Mucosa of stomach (tissue), 1 donor: ENCODE measurements at regions not wholly inside any gene's neighbourhood (a gene's known extent, or its start where the extent isn't known, plus 50 kb on each side); places are given as distances from the start of the nearest gene placed in this dataset.

Source experiments
- H3K27me3 ChIP-seq: one replicate; pipeline ENCODE4 v1.7.0; 2013; ENCODE audit warnings: mild to moderate bottlenecking, low read length; ENCODE audit not compliant: control insufficient read depth, insufficient read depth
- H3K36me3 ChIP-seq: one replicate; pipeline ENCODE4 v1.7.0; 2013; ENCODE audit warnings: low read length; ENCODE audit not compliant: control insufficient read depth, insufficient read depth
- H3K4me1 ChIP-seq: one replicate; pipeline ENCODE4 v1.7.0; 2013; ENCODE audit warnings: mild to moderate bottlenecking, low read length; ENCODE audit not compliant: control insufficient read depth, insufficient read depth
- H3K4me3 ChIP-seq: one replicate; pipeline ENCODE4 v1.7.0; 2013; ENCODE audit warnings: low read length
- H3K9ac ChIP-seq: one replicate; pipeline ENCODE4 v1.7.0; 2013; ENCODE audit warnings: mild to moderate bottlenecking, low read length, moderate library complexity
- H3K9me3 ChIP-seq: one replicate; pipeline ENCODE4 v1.7.0; 2013; ENCODE audit warnings: mild to moderate bottlenecking, low read length, moderate library complexity; ENCODE audit not compliant: control insufficient read depth
- donor health status: Pancreatic carcinoma.

- Histone ChIP-seq H3K9me3 (no peaks in the 10 kb centered on the region), H3K4me3 (no peak overlapping the region), H3K9ac (no peak overlapping the region), H3K36me3 (no peaks in the 10 kb centered on the region), H3K4me1 (no peaks in the 10 kb centered on the region), H3K27me3 (no peaks in the 10 kb centered on the region)
These were observed 149.7 kb upstream of the EEPD1 start for GRCh38 chr7:36003343-36003742.

- Histone ChIP-seq H3K9ac (no peak overlapping the region), H3K9me3 (no peaks in the 10 kb centered on the region), H3K4me3 (no peak overlapping the region), H3K27me3 (no peaks in the 10 kb centered on the region), H3K36me3 (no peaks in the 10 kb centered on the region), H3K4me1 (no peaks in the 10 kb centered on the region)
These were observed 147.8 kb upstream of the EEPD1 start for GRCh38 chr7:36005293-36005692.

- H3K9ac ChIP-seq, result no peak overlapping the region
- no peaks in the 10 kb centered on the region for H3K4me1 ChIP-seq
- H3K4me3 ChIP-seq, result no peak overlapping the region
- no peaks in the 10 kb centered on the region for H3K9me3 ChIP-seq
- H3K27me3 ChIP-seq, result no peaks in the 10 kb centered on the region
- no peaks in the 10 kb centered on the region for H3K36me3 ChIP-seq
These were observed 147.2 kb upstream of the EEPD1 start for GRCh38 chr7:36005876-36006275.

- Histone ChIP-seq H3K36me3 (no peaks in the 10 kb centered on the region), H3K4me1 (no peaks in the 10 kb centered on the region), H3K9ac (no peak overlapping the region), H3K27me3 (no peaks in the 10 kb centered on the region), H3K4me3 (no peak overlapping the region), H3K9me3 (no peaks in the 10 kb centered on the region)
These were observed 146.3 kb upstream of the EEPD1 start for GRCh38 chr7:36006636-36007229.

GRCh38 chr7:36010656-36011587 is 142.1 kb upstream of the EEPD1 start:
- H3K9ac ChIP-seq, result no peak overlapping the region
- no peaks in the 10 kb centered on the region for H3K9me3 ChIP-seq
- no peaks in the 10 kb centered on the region for H3K4me1 ChIP-seq
- no peaks in the 10 kb centered on the region for H3K27me3 ChIP-seq
- no peak overlapping the region for H3K4me3 ChIP-seq
- H3K36me3 ChIP-seq, result no peaks in the 10 kb centered on the region

GRCh38 chr7:36011588-36011965 is 141.5 kb upstream of the EEPD1 start:
- Histone ChIP-seq H3K9ac (no peak overlapping the region), H3K27me3 (no peaks in the 10 kb centered on the region), H3K4me1 (no peaks in the 10 kb centered on the region), H3K4me3 (no peak overlapping the region), H3K36me3 (no peaks in the 10 kb centered on the region), H3K9me3 (no peaks in the 10 kb centered on the region)

- Histone ChIP-seq H3K4me1 (no peaks in the 10 kb centered on the region), H3K9ac (no peak overlapping the region), H3K36me3 (no peaks in the 10 kb centered on the region), H3K9me3 (no peaks in the 10 kb centered on the region), H3K4me3 (no peak overlapping the region), H3K27me3 (no peaks in the 10 kb centered on the region)
These were observed 139.6 kb upstream of the EEPD1 start for GRCh38 chr7:36013246-36014014.

- Histone ChIP-seq H3K9me3 (no peaks in the 10 kb centered on the region), H3K4me1 (no peaks in the 10 kb centered on the region), H3K9ac (no peak overlapping the region), H3K36me3 (no peaks in the 10 kb centered on the region), H3K4me3 (no peak overlapping the region), H3K27me3 (no peaks in the 10 kb centered on the region)
These were observed 138.1 kb upstream of the EEPD1 start for GRCh38 chr7:36014961-36015360.

- Histone ChIP-seq H3K4me3 (no peak overlapping the region), H3K4me1 (no peaks in the 10 kb centered on the region), H3K27me3 (no peaks in the 10 kb centered on the region), H3K36me3 (no peaks in the 10 kb centered on the region), H3K9me3 (no peaks in the 10 kb centered on the region), H3K9ac (no peak overlapping the region)
These were observed 137.3 kb upstream of the EEPD1 start for GRCh38 chr7:36015733-36016132.

GRCh38 chr7:36016648-36017047 is 136.4 kb upstream of the EEPD1 start:
- Histone ChIP-seq H3K4me3 (no peak overlapping the region), H3K27me3 (no peaks in the 10 kb centered on the region), H3K9me3 (no peaks in the 10 kb centered on the region), H3K9ac (no peak overlapping the region), H3K4me1 (no peaks in the 10 kb centered on the region), H3K36me3 (no peaks in the 10 kb centered on the region)

- no peaks in the 10 kb centered on the region for H3K4me1 ChIP-seq
- no peaks in the 10 kb centered on the region for H3K36me3 ChIP-seq
- H3K9ac ChIP-seq, result no peak overlapping the region
- no peaks in the 10 kb centered on the region for H3K9me3 ChIP-seq
- H3K4me3 ChIP-seq, result no peak overlapping the region
- H3K27me3 ChIP-seq, result no peaks in the 10 kb centered on the region
These were observed 135.9 kb upstream of the EEPD1 start for GRCh38 chr7:36017111-36017510.
